ENCODE measurements at regions not wholly inside any gene's neighbourhood (a gene's known extent, or its start where the extent isn't known, plus 50 kb on each side); places are given as distances from the start of the nearest gene placed in this dataset.
"Not testable (repeated sequence)": the region's sequence is repeated elsewhere in the genome, so short reads cannot be mapped to it uniquely, and the experiment has no call there.

DNA sequence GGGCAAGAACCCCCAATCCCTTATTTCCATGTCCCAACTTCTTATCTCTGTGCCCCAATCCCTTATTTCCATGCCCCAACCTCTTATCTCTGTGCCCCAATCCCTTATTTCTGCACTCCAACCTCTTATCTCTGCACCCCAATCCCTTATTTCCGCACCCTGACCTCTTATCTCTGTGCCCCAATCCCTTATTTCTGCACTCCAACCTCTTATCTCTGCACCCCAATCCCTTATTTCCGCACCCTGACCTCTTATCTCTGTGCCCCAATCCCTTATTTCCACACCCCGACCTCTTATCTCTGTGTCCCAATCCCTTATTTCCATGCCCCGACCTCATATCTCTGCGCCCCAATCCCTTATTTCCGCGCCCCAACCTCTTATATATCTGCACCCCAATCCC lies 150.8 kb upstream of the NR4A3 start:
- TF ChIP-seq, protein P1, sequence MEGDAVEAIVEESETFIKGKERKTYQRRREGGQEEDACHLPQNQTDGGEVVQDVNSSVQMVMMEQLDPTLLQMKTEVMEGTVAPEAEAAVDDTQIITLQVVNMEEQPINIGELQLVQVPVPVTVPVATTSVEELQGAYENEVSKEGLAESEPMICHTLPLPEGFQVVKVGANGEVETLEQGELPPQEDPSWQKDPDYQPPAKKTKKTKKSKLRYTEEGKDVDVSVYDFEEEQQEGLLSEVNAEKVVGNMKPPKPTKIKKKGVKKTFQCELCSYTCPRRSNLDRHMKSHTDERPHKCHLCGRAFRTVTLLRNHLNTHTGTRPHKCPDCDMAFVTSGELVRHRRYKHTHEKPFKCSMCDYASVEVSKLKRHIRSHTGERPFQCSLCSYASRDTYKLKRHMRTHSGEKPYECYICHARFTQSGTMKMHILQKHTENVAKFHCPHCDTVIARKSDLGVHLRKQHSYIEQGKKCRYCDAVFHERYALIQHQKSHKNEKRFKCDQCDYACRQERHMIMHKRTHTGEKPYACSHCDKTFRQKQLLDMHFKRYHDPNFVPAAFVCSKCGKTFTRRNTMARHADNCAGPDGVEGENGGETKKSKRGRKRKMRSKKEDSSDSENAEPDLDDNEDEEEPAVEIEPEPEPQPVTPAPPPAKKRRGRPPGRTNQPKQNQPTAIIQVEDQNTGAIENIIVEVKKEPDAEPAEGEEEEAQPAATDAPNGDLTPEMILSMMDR (conservative IDR thresholded peaks at IDR 0.05; ENCODE audit: low read depth, low read length) = not testable (repeated sequence)
- TF ChIP-seq EZH2 (IDR thresholded peaks at IDR 0.05; ENCODE audit: borderline replicate concordance, low read depth, low read length, poor library complexity, severe bottlenecking) = not testable (repeated sequence)

Data from A673 (cell line).